ENCODE measurements at regions not wholly inside any gene's neighbourhood (a gene's known extent, or its start where the extent isn't known, plus 50 kb on each side); places are given as distances from the start of the nearest gene placed in this dataset.

DNA sequence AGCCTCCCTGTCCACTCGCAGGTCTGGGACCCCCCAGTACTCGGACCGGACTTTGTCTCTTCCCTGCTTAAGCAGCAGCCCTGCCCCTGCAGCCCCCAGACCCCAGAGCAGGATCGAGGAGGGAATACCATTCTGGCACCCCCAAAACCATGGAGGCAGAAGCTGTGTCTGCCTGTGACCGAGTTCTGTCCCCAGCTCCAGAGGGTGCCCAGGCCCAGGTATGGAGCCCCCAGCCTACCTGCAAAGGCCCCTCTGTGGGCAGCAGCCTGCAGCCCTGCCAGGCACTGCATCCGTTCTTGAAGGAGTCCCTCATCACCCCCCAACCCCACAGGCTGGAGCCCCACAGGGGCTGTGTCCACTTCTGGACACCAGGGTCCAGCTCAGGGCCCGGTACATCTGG, 163.8 kb downstream of the BRD1 start:
- no peak for FAIRE-seq
- no peak for DNase-seq (ENCODE audit: insufficient read length, low spot score)
- TF ChIP-seq, protein P1, sequence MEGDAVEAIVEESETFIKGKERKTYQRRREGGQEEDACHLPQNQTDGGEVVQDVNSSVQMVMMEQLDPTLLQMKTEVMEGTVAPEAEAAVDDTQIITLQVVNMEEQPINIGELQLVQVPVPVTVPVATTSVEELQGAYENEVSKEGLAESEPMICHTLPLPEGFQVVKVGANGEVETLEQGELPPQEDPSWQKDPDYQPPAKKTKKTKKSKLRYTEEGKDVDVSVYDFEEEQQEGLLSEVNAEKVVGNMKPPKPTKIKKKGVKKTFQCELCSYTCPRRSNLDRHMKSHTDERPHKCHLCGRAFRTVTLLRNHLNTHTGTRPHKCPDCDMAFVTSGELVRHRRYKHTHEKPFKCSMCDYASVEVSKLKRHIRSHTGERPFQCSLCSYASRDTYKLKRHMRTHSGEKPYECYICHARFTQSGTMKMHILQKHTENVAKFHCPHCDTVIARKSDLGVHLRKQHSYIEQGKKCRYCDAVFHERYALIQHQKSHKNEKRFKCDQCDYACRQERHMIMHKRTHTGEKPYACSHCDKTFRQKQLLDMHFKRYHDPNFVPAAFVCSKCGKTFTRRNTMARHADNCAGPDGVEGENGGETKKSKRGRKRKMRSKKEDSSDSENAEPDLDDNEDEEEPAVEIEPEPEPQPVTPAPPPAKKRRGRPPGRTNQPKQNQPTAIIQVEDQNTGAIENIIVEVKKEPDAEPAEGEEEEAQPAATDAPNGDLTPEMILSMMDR (IDR thresholded peaks at IDR 0.05; ENCODE audit: insufficient read depth, missing control alignments), result no peak

GRCh38 chr22:49663311-49663711, 164.4 kb downstream of the BRD1 start:
- TF ChIP-seq, protein P1 (IDR thresholded peaks at IDR 0.05; ENCODE audit: insufficient read depth, missing control alignments), result no peak
- no peak for FAIRE-seq
- no peak for DNase-seq (ENCODE audit: insufficient read length, low spot score)

GRCh38 chr22:49662681-49663080, 165.0 kb downstream of the BRD1 start:
- FAIRE-seq, result no peak
- DNase-seq (ENCODE audit: insufficient read length, low spot score), result no peak
- TF ChIP-seq, protein P1 (IDR thresholded peaks at IDR 0.05; ENCODE audit: insufficient read depth, missing control alignments), result no peak

DNA sequence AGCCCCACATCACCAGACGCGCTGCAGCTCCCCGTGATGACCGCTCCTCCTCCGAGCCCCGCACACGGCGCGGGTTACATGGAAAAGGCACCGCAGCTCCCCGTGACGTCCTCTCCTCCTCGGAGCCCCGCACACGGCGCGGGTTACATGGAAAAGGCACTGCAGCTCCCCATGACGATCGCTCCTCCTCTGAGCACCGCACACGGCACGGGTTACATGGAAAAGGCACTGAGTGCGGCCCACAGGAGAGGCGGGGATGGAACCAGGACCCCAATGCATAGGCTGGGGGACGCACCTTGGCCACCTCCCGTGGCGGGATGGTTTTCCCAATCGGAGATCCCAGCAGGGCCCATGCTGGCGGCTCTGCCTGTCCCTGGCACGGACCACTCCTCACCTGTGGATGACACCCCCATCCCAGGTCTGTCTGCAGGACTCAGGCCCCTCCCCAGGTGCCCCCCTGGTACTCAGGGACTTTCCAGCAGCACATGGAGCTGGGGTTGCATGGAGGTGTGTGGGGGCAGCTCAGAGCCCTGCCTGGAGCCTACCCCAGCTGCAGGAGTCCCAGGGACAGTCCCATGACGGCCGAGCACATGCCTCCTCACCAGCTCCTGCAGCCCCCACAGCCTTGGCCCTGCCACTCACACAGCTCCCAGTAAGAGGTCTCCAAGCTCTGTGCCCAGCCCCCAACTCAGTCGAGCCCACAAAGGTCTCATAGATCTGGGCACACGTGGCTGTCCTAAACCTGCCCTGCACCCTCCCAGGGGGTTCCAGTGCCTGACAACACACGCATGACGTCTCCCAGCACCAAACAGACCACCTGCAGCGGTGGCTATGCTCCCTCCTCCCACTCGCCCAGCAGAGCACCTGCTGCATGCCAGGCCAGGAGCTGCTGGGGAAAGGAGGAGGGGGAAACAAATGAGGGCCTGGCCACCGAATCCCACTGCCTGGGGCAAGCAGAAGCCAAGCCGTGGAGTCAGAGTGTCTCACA, 166.6 kb downstream of the BRD1 start:
- FAIRE-seq, result no peak
- TF ChIP-seq, protein P1 (IDR thresholded peaks at IDR 0.05; ENCODE audit: insufficient read depth, missing control alignments), result no peak
- DNase-seq (ENCODE audit: insufficient read length, low spot score), result no peak

DNA sequence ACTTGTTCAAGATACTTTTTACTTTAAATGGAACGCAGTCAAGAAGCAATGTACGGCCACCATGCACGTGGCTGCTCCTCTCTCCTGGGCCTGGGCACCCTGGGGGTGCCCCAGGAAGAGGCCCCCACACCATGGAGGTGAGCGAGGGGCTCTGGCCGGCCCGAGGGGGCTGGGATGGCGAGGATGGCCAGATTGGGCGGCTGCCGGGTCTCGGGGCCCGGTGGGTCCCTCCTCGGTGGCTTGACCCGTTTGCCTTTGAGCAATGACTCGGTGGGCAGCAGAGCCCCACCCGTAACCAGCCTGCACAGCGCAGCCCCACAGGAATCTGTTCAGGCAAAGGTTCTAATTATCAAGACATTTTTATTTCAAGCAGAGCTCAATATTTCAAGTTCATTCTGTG, 167.4 kb downstream of the BRD1 start:
- FAIRE-seq (no peak), DNase-seq (ENCODE audit: insufficient read length, low spot score) (no peak)
- TF ChIP-seq, protein P1 (IDR thresholded peaks at IDR 0.05; ENCODE audit: insufficient read depth, missing control alignments), result no peak

GRCh38 chr22:49659924-49660315, 167.8 kb downstream of the BRD1 start:
- no peak for DNase-seq (ENCODE audit: insufficient read length, low spot score)
- TF ChIP-seq, protein P1 (IDR thresholded peaks at IDR 0.05; ENCODE audit: insufficient read depth, missing control alignments), result no peak
- FAIRE-seq, result no peak

Data from D721Med (cell line).